K562 (cell line): ENCODE measurements at regions not wholly inside any gene's neighbourhood (a gene's known extent, or its start where the extent isn't known, plus 50 kb on each side); places are given as distances from the start of the nearest gene placed in this dataset.
A peak's percentile ranks its signal among the peaks of the same experiment; 100 is the strongest.

Experiments used
- ATAC-seq: fragments of 200-7000 bp; cut with Tn5 transposase; 3 replicates; pipeline ENCODE4 v1.9.1; 2020; ENCODE audit warnings: moderate library complexity
- BruUV-seq: library from RNA; stranded (reverse); fragments of 400-500 nt; replicated peaks from 2 replicates; lab custom pipeline; 2021; lab: Mats Ljungman, UMichigan
- CTCF ChIA-PET: fragments of 300-600 bp; formaldehyde crosslinking; extraction: SDS; loops from one replicate; lab custom pipeline; 2021; ENCODE audit warnings: low intra/inter-chr PET ratio; lab: Yijun Ruan, JAX
- POLR2A ChIA-PET: fragments of 300-600, 350-650 bp; sonication (Branson Sonifier 250); formaldehyde crosslinking; extraction: SDS; loops from one replicate; lab custom pipeline; 2021; ENCODE audit warnings: antibody characterized with exemption, inconsistent platforms; lab: Yijun Ruan, JAX
- DNase-seq, 4 experiments: peaks; one replicate each; pipeline versions ENCODE4 v3.0.0 to v3.0.0-alpha.2; 2011 to 2018; ENCODE audit warnings: low spot score in 3 of 4, mixed read lengths in 3 of 4; ENCODE audit errors: extremely low read depth in 1 of 4
- FAIRE-seq: peaks from 2 replicates; lab custom pipeline; 2011; peaks lifted over from hg19 to GRCh38; lab: Jason Lieb, UNC
- H2AFZ ChIP-seq: 2 replicates; pipeline ENCODE4 v1.6.0; 2011; ENCODE audit warnings: low read depth, low read length, control low read depth, inconsistent platforms
- H3K27ac ChIP-seq: fragments of 200-600 bp; 3 replicates; pipeline ENCODE4 v1.8.0; 2011; ENCODE audit warnings: low read depth, mild to moderate bottlenecking, control low read depth, inconsistent platforms, low read length, moderate library complexity, mixed read lengths; ENCODE audit errors: extremely low read depth
- H3K27me3 ChIP-seq, 2 experiments: fragments of 300-600 bp in 1 of 2; 2 replicates in 1 of 2; 3 replicates in 1 of 2; pipeline versions ENCODE4 v1.6.0 to v1.8.0; 2011; ENCODE audit warnings: inconsistent platforms in 2 of 2, low read length in 2 of 2, mild to moderate bottlenecking in 1 of 2, mixed read lengths in 1 of 2, moderate library complexity in 1 of 2; ENCODE audit not compliant: control insufficient read depth in 2 of 2, insufficient read depth in 2 of 2
- H3K36me3 ChIP-seq: fragments of 300-600 bp; 3 replicates; pipeline ENCODE4 v1.8.0; 2011; ENCODE audit warnings: mild to moderate bottlenecking, low read length, inconsistent platforms; ENCODE audit not compliant: control insufficient read depth, insufficient read depth
- H3K4me1 ChIP-seq, 2 experiments: fragments of 200-600 bp in 1 of 2; replicated peaks in 1 of 2; 2 replicates in 1 of 2; 3 replicates in 1 of 2; pipeline versions ENCODE4 v1.5.1 to v1.8.0; 2011; ENCODE audit warnings: inconsistent platforms in 2 of 2, low read length in 2 of 2, mild to moderate bottlenecking in 1 of 2, mixed read lengths in 1 of 2, moderate library complexity in 1 of 2; ENCODE audit not compliant: control insufficient read depth in 2 of 2, insufficient read depth in 2 of 2
- H3K4me2 ChIP-seq: 2 replicates; pipeline ENCODE4 v1.6.1; 2011; ENCODE audit warnings: low read length, control low read depth, inconsistent platforms, mixed read lengths; ENCODE audit not compliant: insufficient read depth
- H3K4me3 ChIP-seq: fragments of 200-600 bp; sonication (generic), shearing (Covaris generic); 2 replicates; pipeline ENCODE4 v1.5.1; 2016; ENCODE audit warnings: control low read depth, inconsistent platforms
- H3K79me2 ChIP-seq: fragments of 200-600 bp; 3 replicates; pipeline ENCODE4 v1.8.0; 2011; ENCODE audit warnings: low read length, inconsistent platforms; ENCODE audit not compliant: control insufficient read depth, insufficient read depth
- H3K9ac ChIP-seq, 2 experiments: 2 replicates each; pipeline versions ENCODE4 v1.6.0 to v1.6.1; 2011; ENCODE audit warnings: low read depth in 2 of 2, low read length in 2 of 2, control low read depth in 1 of 2, inconsistent platforms in 1 of 2, mild to moderate bottlenecking in 1 of 2, mixed read lengths in 1 of 2; ENCODE audit not compliant: insufficient read depth in 1 of 2
- H3K9me1 ChIP-seq: one replicate; pipeline ENCODE4 v1.6.0; 2011; ENCODE audit warnings: inconsistent platforms, mild to moderate bottlenecking, low read length, moderate library complexity; ENCODE audit not compliant: control insufficient read depth, insufficient read depth
- H3K9me3 ChIP-seq: replicated peaks from 2 replicates; pipeline ENCODE4 v1.5.1; 2011; ENCODE audit warnings: low read depth, low read length, inconsistent platforms; ENCODE audit not compliant: control insufficient read depth, insufficient read depth
- H4K20me1 ChIP-seq: replicated peaks from 2 replicates; pipeline ENCODE4 v1.6.1; 2011; ENCODE audit warnings: low read length, inconsistent platforms, mixed read lengths; ENCODE audit not compliant: control insufficient read depth, insufficient read depth
- FOXK2 ChIP-seq, 2 experiments: fragments of 450-650 bp; IDR thresholded peaks in 1 of 2; conservative IDR thresholded peaks in 1 of 2; 2 replicates each; pipeline ENCODE4 v1.6.1; 2016; ENCODE audit warnings: low read depth in 2 of 2, mild to moderate bottlenecking in 1 of 2
- WGBS: fragments of 100-300 bp; shearing (Covaris generic); methylation state at CpG from one replicate; pipeline ENCODE4 v1.1.6; 2016; ENCODE audit warnings: low coverage, mixed read lengths; ENCODE audit not compliant: insufficient coverage; ENCODE audit errors: missing lambda C conversion rate; 5-methylcytosine and 5-hydroxymethylcytosine counted together
- in situ Hi-C: fragments of 300-500 bp; cut with MboI; formaldehyde crosslinking; loops from 4 replicates; pipeline ENCODE4 v1.15.0; 2018; ENCODE audit warnings: inconsistent platforms, mixed read lengths
- intact Hi-C: fragments of 100-400 bp; cut with micrococcal nuclease; formaldehyde crosslinking; loops from 2 replicates; pipeline ENCODE4 v1.14.2; 2022
- TF ChIP-seq, protein P1 (sequence below): fragments of 450-650 bp; IDR thresholded peaks from 2 replicates; pipeline ENCODE4 v1.6.1; 2018; ENCODE audit not compliant: partially characterized antibody

DNA sequence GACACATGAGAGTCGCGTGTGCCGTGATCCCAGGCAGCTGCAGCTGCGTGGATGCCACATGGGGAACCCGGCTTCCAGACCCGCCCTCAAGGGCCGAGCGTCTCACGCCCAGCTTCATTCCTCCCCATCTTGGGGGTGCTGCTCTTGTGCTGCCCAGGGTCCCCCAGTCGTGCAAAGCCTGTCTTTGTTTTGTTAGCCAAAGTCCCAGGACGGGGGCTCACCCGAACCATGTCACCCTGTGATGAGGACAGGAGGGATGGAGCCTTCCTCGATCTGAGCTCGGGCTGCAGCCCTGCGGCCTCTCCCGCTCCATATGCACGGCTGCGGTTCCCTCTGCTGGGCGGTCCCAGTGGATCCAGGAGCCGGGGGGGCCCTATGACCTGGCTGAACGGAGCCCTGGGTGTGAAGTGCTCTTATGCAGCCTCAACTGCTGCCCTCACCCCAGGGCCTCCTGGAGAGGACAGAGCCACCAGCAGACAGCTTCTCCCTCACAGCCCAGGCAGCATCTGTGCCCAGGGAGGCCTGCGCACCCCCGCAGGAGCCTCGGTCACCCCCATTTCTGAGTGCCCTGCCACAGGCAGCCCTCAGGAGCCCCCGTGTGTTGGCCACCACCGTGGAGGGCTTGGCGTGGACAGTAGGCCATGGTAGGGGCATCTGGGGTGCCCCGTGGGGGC lies 99.0 kb upstream of the CTDP1 start:
- Histone ChIP-seq H3K9ac (no peak overlapping the region), H3K9me3 (no peaks in the 10 kb centered on the region), H3K4me3 (no peak overlapping the region), H3K36me3 (no peaks in the 10 kb centered on the region), H3K79me2 (no peaks in the 10 kb centered on the region), H3K27ac (no peak overlapping the region), H3K27me3 (peaks cover 9 to 44% of the 10 kb centered on the region in 2 experiments; a peak in 4 of 5 replicates), H4K20me1 (no peaks in the 10 kb centered on the region), H2AFZ (no peak overlapping the region), H3K9me1 (no peaks in the 10 kb centered on the region), H3K4me1 (peaks cover 0 to 26% of the 10 kb centered on the region in 2 experiments; a peak in 3 of 5 replicates), H3K4me2 (no peak overlapping the region)
- ATAC-seq (no peak), FAIRE-seq (no peak), DNase-seq (no peak)
- intact Hi-C loops, result no loop called here
- no TSS peak for BruUV-seq
- ChIA-PET CTCF (no interaction called here), POLR2A (interaction anchor here (1.0 kb wide), 1 partner anchor 21 kb away, joined by 4 read pairs; no protein-coding TSS in a partner anchor)
- WGBS, result 9% methylated on average over 14 of the region's 28 CpGs
- in situ Hi-C loops, result no loop called here
- TF ChIP-seq, protein P1, sequence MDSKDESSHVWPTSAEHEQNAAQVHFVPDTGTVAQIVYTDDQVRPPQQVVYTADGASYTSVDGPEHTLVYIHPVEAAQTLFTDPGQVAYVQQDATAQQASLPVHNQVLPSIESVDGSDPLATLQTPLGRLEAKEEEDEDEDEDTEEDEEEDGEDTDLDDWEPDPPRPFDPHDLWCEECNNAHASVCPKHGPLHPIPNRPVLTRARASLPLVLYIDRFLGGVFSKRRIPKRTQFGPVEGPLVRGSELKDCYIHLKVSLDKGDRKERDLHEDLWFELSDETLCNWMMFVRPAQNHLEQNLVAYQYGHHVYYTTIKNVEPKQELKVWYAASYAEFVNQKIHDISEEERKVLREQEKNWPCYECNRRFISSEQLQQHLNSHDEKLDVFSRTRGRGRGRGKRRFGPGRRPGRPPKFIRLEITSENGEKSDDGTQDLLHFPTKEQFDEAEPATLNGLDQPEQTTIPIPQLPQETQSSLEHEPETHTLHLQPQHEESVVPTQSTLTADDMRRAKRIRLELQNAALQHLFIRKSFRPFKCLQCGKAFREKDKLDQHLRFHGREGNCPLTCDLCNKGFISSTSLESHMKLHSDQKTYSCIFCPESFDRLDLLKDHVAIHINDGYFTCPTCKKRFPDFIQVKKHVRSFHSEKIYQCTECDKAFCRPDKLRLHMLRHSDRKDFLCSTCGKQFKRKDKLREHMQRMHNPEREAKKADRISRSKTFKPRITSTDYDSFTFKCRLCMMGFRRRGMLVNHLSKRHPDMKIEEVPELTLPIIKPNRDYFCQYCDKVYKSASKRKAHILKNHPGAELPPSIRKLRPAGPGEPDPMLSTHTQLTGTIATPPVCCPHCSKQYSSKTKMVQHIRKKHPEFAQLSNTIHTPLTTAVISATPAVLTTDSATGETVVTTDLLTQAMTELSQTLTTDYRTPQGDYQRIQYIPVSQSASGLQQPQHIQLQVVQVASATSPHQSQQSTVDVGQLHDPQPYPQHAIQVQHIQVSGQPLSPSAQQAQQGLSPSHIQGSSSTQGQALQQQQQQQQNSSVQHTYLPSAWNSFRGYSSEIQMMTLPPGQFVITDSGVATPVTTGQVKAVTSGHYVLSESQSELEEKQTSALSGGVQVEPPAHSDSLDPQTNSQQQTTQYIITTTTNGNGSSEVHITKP, result peak; percentile 31
- no peak for TF ChIP-seq FOXK2 (conservative IDR thresholded peaks at IDR 0.05 in 1 of 2, IDR thresholded peaks at IDR 0.05 in 1 of 2; ENCODE audit: low read depth in 2 of 2)
